HG03460 (cell line): ENCODE measurements at regions not wholly inside any gene's neighbourhood (a gene's known extent, or its start where the extent isn't known, plus 50 kb on each side); places are given as distances from the start of the nearest gene placed in this dataset.

Experiments
- ATAC-seq: cut with Tn5 transposase; IDR thresholded peaks from one replicate; pipeline ENCODE4 v1.9.1; 2021; ENCODE audit not compliant: unreplicated experiment

DNA sequence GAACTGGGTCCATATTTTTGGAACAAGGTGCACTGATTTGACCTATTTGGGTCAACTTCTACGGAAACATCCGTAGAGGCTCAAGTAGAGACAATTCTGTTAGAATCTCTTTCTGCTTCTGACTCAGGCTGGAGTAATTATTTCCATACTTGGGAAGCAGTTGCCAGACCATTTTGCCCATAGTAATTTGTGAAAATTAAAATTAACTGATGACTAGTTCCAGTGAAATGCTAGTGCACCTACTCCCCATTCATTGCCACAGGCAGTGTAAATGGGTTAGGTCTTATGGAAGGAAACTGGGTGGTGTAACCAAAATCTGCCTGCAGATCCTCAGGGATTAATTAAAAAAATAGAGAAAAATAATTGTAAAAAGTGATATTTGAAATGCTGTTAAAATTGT is 201.1 kb downstream of the TENT4A start:
- ATAC-seq: no peak

- ATAC-seq: no peak
Observed at GRCh38 chr5:6915574-6915973, 202.3 kb downstream of the TENT4A start.

GRCh38 chr5:6918255-6918654 is 205.0 kb downstream of the TENT4A start:
- ATAC-seq: no peak

DNA sequence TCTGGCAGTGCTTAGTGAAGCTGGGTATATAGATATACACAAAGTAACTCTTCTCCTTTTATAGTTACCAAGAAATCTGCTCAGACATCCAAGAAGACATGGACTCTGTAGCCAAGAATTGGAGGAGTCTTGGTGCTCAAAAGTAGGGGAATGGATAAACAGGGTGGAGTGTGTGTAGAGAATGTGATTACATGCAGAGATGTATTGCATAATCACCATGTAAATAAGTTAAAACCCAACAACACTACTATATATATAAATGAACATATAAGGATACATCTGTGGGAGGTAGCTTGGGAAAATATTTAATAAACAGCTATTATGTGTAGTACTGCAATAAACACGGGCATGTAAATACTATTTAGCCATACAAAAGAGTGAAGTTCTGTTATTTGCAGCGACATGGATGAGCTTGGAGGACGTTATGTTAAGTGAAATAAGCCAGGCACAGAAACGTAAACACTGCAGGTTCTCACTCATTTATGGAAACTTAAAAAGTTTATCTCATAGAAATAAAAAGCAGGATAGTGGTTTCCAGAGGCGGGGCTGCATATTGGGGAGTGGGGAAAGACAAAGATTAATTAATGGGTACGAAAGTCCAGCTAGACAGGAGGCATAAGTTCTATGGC is 207.5 kb downstream of the TENT4A start:
- ATAC-seq: no peak

- ATAC-seq: no peak
Observed at GRCh38 chr5:6926491-6927038, 213.3 kb downstream of the TENT4A start.

DNA sequence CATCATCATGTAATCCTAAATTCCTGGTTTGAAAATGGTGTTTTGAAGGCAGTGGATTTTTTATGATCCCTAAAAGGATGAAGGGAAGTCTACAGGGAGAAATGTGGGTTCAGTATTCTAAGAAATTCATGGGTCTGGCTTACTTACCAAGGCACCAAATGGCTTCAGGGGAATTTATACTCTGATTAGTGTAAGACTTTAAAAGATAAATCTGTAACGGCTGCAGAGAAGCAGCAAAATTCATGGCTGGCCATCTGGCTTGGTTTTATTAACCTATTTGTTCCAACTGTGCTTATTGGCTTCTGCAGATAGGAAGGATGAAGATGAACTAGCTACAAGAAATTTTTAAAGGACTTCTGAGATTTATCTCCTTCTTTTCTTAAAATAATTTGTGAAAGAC is 222.8 kb downstream of the TENT4A start:
- no peak for ATAC-seq

- no peak for ATAC-seq
Observed at GRCh38 chr5:6937677-6938076, 224.4 kb downstream of the TENT4A start.

DNA sequence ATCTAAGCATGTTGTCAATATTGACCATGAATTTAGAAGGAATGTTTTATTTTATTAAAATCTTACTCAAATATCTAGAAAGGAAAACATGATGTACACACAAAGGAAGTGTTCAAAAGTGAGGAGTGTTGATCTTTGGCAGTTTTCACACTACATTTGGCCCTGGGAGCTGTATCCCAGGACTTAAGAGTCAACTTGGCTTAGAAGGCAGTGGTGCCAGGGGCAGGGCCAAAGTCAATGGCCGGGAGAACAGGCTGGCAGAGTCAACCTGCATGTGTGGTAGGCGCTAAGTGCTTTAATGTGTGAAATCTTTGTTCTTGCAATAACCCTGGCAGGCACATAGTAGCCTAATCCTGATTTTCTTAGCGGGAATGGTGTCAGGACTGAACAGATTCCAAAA is 228.4 kb downstream of the TENT4A start:
- ATAC-seq: no peak

- ATAC-seq: no peak
Observed at GRCh38 chr5:6943197-6944112, 230.2 kb downstream of the TENT4A start.

GRCh38 chr5:6948562-6948961 is 235.3 kb downstream of the TENT4A start:
- no peak for ATAC-seq

DNA sequence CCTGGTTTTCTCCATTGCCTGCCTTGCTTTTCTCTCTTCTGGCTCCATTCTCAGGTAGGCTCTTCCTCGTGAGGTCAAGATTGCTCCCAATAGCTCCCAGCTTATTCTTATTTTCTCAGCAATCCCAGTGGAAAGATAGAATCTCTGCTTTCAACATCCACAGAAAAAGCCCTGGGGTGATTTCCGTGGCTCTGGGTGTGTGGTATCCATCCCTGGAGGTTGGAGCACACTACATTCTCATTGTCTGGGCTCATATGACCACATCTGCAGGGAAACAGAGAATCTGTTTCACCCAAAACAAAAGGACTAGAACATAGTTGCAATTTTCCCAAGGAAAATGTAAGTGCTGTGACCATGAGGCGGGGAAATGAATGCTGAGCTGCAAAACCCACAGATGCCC is 236.0 kb downstream of the TENT4A start:
- ATAC-seq: no peak

DNA sequence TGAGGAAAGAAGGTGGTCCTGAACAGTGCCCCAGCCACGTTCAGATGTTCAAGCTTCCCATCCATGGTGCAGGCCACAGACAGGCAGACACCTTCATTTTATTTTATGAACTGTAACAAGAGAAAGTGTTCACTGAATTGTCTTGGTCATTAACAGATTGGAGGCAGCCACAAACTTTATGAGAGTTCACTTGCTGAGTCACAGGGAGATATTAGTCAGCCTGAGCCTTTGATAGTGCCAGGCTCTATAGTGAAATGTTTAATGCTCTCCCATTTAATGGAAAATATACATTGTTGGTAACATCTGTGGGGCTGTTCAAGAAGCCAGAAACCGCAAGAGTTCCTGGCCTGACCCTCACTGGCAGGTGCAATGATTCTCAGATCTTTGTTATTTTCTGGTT is 237.0 kb downstream of the TENT4A start:
- no peak for ATAC-seq

DNA sequence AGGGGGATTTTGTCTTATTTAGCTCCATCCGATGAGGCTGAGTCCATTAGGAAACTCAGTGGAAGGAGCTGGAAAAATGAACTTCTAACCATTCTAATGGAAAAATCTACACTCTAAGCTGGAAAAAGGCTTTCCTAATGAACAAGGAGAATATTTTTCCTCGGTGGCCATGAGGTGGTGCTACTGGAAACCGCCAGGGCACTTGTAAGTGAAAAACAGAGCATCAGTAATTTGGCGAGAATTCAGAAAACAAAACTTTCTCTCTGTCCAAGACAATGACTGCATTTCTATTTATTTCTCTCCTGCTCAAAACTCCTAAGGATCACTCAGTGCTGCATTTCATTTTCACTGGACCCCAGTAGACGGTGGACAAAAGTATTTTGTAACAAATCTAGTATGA is 237.6 kb downstream of the TENT4A start:
- no peak for ATAC-seq

DNA sequence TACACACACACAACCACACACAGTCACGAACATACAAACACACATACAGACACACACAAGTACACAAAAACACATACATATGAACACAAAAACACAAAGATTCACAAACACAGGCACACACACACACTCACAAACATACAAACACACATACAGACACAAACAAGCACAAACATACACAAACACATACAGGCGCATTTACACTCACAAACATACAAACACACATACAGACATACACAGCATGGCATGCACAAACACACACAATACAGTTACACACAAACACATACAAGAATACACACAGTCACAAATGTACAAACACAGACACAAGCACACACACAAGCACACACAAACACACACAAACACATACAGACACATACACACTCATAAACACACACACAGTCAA is 247.9 kb downstream of the TENT4A start:
- no peak for ATAC-seq

- no peak for ATAC-seq
Observed at GRCh38 chr5:6961837-6962635, 248.8 kb downstream of the TENT4A start.

GRCh38 chr5:6976971-6977370 is 263.7 kb downstream of the TENT4A start:
- ATAC-seq: no peak

- ATAC-seq: no peak
Observed at GRCh38 chr5:6979061-6979460, 265.8 kb downstream of the TENT4A start.

DNA sequence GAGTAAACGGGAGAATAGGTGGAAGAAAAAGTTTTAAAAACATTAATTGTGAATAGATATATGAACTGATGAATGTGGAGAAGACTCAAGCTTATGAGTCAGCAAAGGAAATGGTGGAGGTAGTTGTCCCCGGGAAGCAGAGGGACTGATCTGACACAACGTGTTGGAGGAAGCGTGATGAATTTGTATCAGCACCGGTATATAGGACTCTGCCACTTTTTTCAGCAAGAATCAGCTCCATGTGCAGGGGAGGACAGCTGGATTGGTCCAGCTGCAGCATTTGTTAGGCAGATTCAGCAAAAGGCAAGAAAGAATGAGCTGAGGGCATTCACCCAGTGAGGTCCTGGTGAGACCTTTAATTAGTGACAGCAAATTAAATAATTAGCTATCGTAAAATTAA is 276.0 kb downstream of the TENT4A start:
- ATAC-seq: no peak

DNA sequence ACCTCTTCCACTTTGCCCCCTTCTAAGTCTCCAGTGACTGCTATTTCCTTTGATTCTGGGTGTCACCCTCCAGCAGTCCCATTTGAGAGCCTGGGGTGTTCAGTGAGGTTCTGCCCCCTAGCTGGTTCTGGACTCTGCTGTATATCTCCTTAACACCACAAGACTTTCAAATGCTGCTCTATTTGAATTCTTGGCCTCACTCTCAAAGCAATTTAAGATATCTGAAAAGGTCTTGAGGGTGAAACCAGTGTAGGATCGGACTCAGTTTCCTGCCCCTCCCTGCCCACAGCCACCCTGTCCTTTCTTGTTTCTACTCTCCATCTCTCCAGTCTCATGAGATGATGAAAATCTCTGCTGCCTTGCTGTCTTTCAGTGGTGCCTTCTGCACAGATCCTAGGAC is 280.9 kb downstream of the TENT4A start:
- no peak for ATAC-seq

DNA sequence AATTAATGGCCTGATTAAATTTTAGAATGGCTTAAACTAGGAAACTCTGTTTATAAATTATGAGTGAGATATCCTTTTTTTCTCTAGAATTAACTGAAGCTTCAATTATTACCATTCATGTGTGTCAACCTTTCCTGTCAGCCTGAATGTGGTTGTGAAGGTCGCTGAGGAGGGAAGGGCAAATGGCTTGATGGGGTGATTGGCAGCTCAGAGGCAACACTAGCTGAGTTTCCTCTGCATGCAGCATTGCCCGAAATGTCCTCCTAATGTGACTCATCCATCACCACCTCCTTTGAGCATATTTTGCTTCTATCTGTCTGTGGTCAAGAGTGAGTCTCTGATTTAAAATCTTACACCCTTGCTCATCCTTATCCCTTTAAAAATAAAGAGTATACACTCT is 281.9 kb downstream of the TENT4A start:
- ATAC-seq: no peak

GRCh38 chr5:7000310-7000709 is 287.1 kb downstream of the TENT4A start:
- ATAC-seq: no peak
